ENCODE measurements at regions not wholly inside any gene's neighbourhood (a gene's known extent, or its start where the extent isn't known, plus 50 kb on each side); places are given as distances from the start of the nearest gene placed in this dataset.

DNA sequence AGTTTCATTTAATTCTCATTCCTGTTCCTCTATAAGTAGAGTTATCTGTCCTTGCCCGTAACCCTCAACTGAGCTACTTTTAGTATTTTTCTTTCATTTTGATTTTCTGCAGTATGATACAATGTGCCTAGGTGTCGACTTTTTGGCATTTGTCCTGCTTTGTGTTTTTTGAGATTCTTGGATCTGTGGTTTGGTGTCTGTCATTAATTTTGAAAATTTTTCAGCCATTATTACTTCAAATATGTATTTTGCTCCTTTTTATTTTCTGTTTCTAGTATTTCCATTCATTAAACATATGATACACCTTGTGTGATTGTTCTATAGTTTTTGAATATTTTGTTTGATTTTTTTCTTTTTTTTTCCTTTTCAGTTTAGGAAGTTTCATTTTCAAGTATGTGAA, 598.9 kb downstream of the SPOCK3 start:
- TF ChIP-seq CEBPB (IDR thresholded peaks at IDR 0.05) (no peak), EP300 (IDR thresholded peaks at IDR 0.05; ENCODE audit: borderline replicate concordance) (no peak), CREB1 (IDR thresholded peaks at IDR 0.05; ENCODE audit: low read depth) (no peak)

DNA sequence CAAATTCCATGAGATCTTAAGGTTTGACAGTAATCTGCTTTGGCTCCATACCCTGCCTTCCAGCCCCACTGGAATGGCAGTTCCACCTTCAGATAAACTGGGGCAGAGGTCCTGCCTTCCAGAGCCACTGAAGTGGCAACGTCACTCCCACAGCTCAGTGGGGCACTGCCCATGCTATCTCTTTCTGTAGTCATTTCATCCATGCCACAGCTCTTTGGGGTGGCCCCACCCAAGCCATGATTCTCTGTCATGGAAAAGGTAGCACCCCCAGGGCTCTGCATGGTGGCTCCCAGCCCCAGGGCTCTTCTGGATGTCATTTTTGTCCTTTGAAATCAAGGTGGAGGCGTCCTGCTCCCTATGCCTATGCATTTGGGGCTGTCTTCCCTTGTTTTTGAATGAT, 596.5 kb downstream of the SPOCK3 start:
- TF ChIP-seq YY1 (IDR thresholded peaks at IDR 0.05; ENCODE audit: low read depth), result no peak
- TF ChIP-seq, protein P1, sequence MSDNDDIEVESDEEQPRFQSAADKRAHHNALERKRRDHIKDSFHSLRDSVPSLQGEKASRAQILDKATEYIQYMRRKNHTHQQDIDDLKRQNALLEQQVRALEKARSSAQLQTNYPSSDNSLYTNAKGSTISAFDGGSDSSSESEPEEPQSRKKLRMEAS (IDR thresholded peaks at IDR 0.05), result no peak
- TF ChIP-seq CREB1 (IDR thresholded peaks at IDR 0.05; ENCODE audit: low read depth), result no peak
- no peak for TF ChIP-seq FOXM1 (IDR thresholded peaks at IDR 0.05; ENCODE audit: borderline replicate concordance, low read depth)
- no peak for TF ChIP-seq EP300 (IDR thresholded peaks at IDR 0.05; ENCODE audit: borderline replicate concordance)
- TF ChIP-seq RAD21 (IDR thresholded peaks at IDR 0.05; ENCODE audit: low read depth), result no peak
- no peak for TF ChIP-seq NFIC (IDR thresholded peaks at IDR 0.05)
- no peak for TF ChIP-seq TCF12 (IDR thresholded peaks at IDR 0.05; ENCODE audit: low read depth)
- no peak for TF ChIP-seq REST (IDR thresholded peaks at IDR 0.05; ENCODE audit: low read depth)
- TF ChIP-seq TEAD4 (IDR thresholded peaks at IDR 0.05), result no peak
- TF ChIP-seq CEBPB (IDR thresholded peaks at IDR 0.05), result no peak
- no peak for TF ChIP-seq EGR1 (IDR thresholded peaks at IDR 0.05)
- TF ChIP-seq USF1 (IDR thresholded peaks at IDR 0.05), result no peak
- no peak for TF ChIP-seq TAF1 (IDR thresholded peaks at IDR 0.05; ENCODE audit: low read depth)
- no peak for TF ChIP-seq ZBTB7A (IDR thresholded peaks at IDR 0.05; ENCODE audit: low read depth)

- TF ChIP-seq EP300 (IDR thresholded peaks at IDR 0.05; ENCODE audit: borderline replicate concordance) (no peak), YY1 (IDR thresholded peaks at IDR 0.05; ENCODE audit: low read depth) (no peak), USF1 (IDR thresholded peaks at IDR 0.05) (no peak)
- TF ChIP-seq, protein P1 (IDR thresholded peaks at IDR 0.05), result no peak
Observed at GRCh38 chr4:166655231-166655630, 579.1 kb downstream of the SPOCK3 start.

- TF ChIP-seq FOXM1 (IDR thresholded peaks at IDR 0.05; ENCODE audit: borderline replicate concordance, low read depth) (no peak), NFIC (IDR thresholded peaks at IDR 0.05) (no peak), CEBPB (IDR thresholded peaks at IDR 0.05) (no peak), REST (IDR thresholded peaks at IDR 0.05; ENCODE audit: low read depth) (no peak), CREB1 (IDR thresholded peaks at IDR 0.05; ENCODE audit: low read depth) (no peak), YY1 (IDR thresholded peaks at IDR 0.05; ENCODE audit: low read depth) (no peak), TAF1 (IDR thresholded peaks at IDR 0.05; ENCODE audit: low read depth) (no peak), TEAD4 (IDR thresholded peaks at IDR 0.05) (no peak), RAD21 (IDR thresholded peaks at IDR 0.05; ENCODE audit: low read depth) (no peak)
- TF ChIP-seq, protein P1 (IDR thresholded peaks at IDR 0.05), result no peak
Observed at GRCh38 chr4:166655705-166656104, 578.6 kb downstream of the SPOCK3 start.

DNA sequence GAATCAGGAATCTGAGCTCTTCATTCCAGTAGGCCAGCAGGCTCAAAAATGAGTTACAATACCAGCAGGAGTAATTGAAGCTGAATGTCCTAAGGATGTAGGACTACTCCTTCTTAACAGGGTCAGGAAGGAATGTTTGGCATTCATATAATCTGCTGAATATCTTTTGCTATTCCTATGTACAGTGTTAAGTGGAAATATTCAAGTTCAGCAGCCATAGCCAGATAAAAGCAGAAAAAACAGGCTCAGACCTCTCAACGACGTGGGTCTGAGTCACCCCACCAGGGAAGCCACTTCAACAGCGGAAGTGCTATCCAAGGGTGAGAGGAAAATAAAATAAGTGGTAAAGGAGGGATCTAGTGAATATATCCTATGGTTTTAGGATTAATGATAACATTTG, 577.0 kb downstream of the SPOCK3 start:
- no peak for TF ChIP-seq ZBTB7A (IDR thresholded peaks at IDR 0.05; ENCODE audit: low read depth)
- TF ChIP-seq EP300 (IDR thresholded peaks at IDR 0.05; ENCODE audit: borderline replicate concordance), result no peak
- no peak for TF ChIP-seq NFIC (IDR thresholded peaks at IDR 0.05)
- no peak for TF ChIP-seq REST (IDR thresholded peaks at IDR 0.05; ENCODE audit: low read depth)
- TF ChIP-seq RAD21 (IDR thresholded peaks at IDR 0.05; ENCODE audit: low read depth), result no peak
- TF ChIP-seq TEAD4 (IDR thresholded peaks at IDR 0.05), result no peak
- no peak for TF ChIP-seq USF1 (IDR thresholded peaks at IDR 0.05)
- no peak for TF ChIP-seq TCF12 (IDR thresholded peaks at IDR 0.05; ENCODE audit: low read depth)
- TF ChIP-seq, protein P1 (IDR thresholded peaks at IDR 0.05), result no peak
- TF ChIP-seq YY1 (IDR thresholded peaks at IDR 0.05; ENCODE audit: low read depth), result no peak
- TF ChIP-seq FOXM1 (IDR thresholded peaks at IDR 0.05; ENCODE audit: borderline replicate concordance, low read depth), result no peak

All from Ishikawa (cell line).